HepG2 (cell line): ENCODE measurements at regions not wholly inside any gene's neighbourhood (a gene's known extent, or its start where the extent isn't known, plus 50 kb on each side); places are given as distances from the start of the nearest gene placed in this dataset.

Experiments
- ATAC-seq: fragments of 200-7000 bp; cut with Tn5 transposase; 3 replicates; pipeline ENCODE4 v1.9.1; 2020; ENCODE audit warnings: mild to moderate bottlenecking, moderate library complexity
- BruUV-seq: library from RNA; stranded (reverse); fragments of 400-500 nt; replicated peaks from 2 replicates; lab custom pipeline; 2021; lab: Mats Ljungman, UMichigan
- CTCF ChIA-PET: fragments of 300-600 bp; formaldehyde crosslinking; extraction: SDS; loops from one replicate; lab custom pipeline; 2021; ENCODE audit warnings: low total read pairs, inconsistent platforms, low intra/inter-chr PET ratio; lab: Yijun Ruan, JAX
- POLR2A ChIA-PET: fragments of 350-600 bp; sonication (Branson Sonifier 250); formaldehyde crosslinking; loops from one replicate; lab custom pipeline; 2020; ENCODE audit warnings: antibody characterized with exemption, inconsistent platforms; lab: Yijun Ruan, JAX
- DNase-seq: peaks from one replicate; pipeline ENCODE4 v3.0.0-alpha.2; 2015; ENCODE audit warnings: low spot score
- FAIRE-seq: peaks from 3 replicates; lab custom pipeline; 2011; peaks lifted over from hg19 to GRCh38; lab: Jason Lieb, UNC
- H2AFZ ChIP-seq: one replicate; pipeline ENCODE4 v1.6.1; 2011; ENCODE audit warnings: low read length, inconsistent platforms
- H3K27ac ChIP-seq: fragments of 300-600 bp; 3 replicates; pipeline ENCODE4 v1.8.0; 2011; ENCODE audit warnings: mixed run types, mild to moderate bottlenecking, mixed read lengths, low read length, inconsistent platforms; ENCODE audit not compliant: insufficient read depth; ENCODE audit errors: extremely low read length
- H3K27me3 ChIP-seq, 2 experiments: fragments of 200-600 bp in 1 of 2; 2 replicates in 1 of 2; 3 replicates in 1 of 2; pipeline versions ENCODE4 v1.6.0 to v1.8.0; 2011; ENCODE audit warnings: low read length in 2 of 2, mild to moderate bottlenecking in 2 of 2, moderate library complexity in 2 of 2, inconsistent platforms in 1 of 2; ENCODE audit not compliant: insufficient read depth in 2 of 2, control insufficient read depth in 1 of 2
- H3K36me3 ChIP-seq, 2 experiments: fragments of 200-600 bp in 1 of 2; replicated peaks in 1 of 2; 2 replicates in 1 of 2; 3 replicates in 1 of 2; pipeline versions ENCODE4 v1.5.1 to v1.8.0; 2011; ENCODE audit warnings: low read length in 2 of 2, inconsistent platforms in 1 of 2; ENCODE audit not compliant: insufficient read depth in 2 of 2, control insufficient read depth in 1 of 2
- H3K4me1 ChIP-seq: 2 replicates; pipeline ENCODE4 v1.5.1; 2012; ENCODE audit warnings: low read length, inconsistent platforms; ENCODE audit not compliant: insufficient read depth
- H3K4me2 ChIP-seq: 2 replicates; pipeline ENCODE4 v1.6.0; 2011; ENCODE audit warnings: low read depth, low read length, inconsistent platforms
- H3K4me3 ChIP-seq, 3 experiments: fragments of 200-600 bp in 1 of 3; sonication (generic), shearing (Covaris generic) in 1 of 3; replicated peaks in 1 of 3; 2 replicates each; pipeline ENCODE4 v1.5.1; 2011 to 2016; ENCODE audit warnings: low read length in 3 of 3, inconsistent platforms in 2 of 3, low read depth in 2 of 3, mild to moderate bottlenecking in 2 of 3, control low read depth in 1 of 3, mixed read lengths in 1 of 3; ENCODE audit not compliant: insufficient read depth in 1 of 3
- H3K79me2 ChIP-seq: one replicate; pipeline ENCODE4 v1.6.1; 2011; ENCODE audit warnings: low read length, inconsistent platforms; ENCODE audit not compliant: insufficient read depth
- H3K9ac ChIP-seq: 2 replicates; pipeline ENCODE4 v1.6.0; 2011; ENCODE audit warnings: mild to moderate bottlenecking, low read depth, low read length, inconsistent platforms; ENCODE audit not compliant: insufficient read depth
- H3K9me3 ChIP-seq: 2 replicates; pipeline ENCODE4 v1.5.1; 2012; ENCODE audit warnings: mild to moderate bottlenecking, low read length
- H4K20me1 ChIP-seq: 2 replicates; pipeline ENCODE4 v1.6.0; 2011; ENCODE audit warnings: inconsistent platforms, mild to moderate bottlenecking, low read length, moderate library complexity; ENCODE audit not compliant: insufficient read depth
- CAMTA2 ChIP-seq: sonication (generic); formaldehyde crosslinking; IDR thresholded peaks from 2 replicates; pipeline ENCODE4 v1.4.0; 2020; ENCODE audit warnings: mild to moderate bottlenecking, missing genetic modification reagents, borderline replicate concordance
- DZIP1 ChIP-seq: sonication (generic); formaldehyde crosslinking; IDR thresholded peaks from 2 replicates; pipeline ENCODE4 v1.5.0; 2020; ENCODE audit warnings: mild to moderate bottlenecking, missing genetic modification reagents
- FIP1L1 ChIP-seq: fragments of 200-400 bp; formaldehyde crosslinking; IDR thresholded peaks from 2 replicates; pipeline ENCODE4 v1.6.1; 2018; ENCODE audit warnings: low read depth, mild to moderate bottlenecking, low read length, moderate library complexity, borderline replicate concordance; ENCODE audit not compliant: insufficient read depth
- GABPA ChIP-seq, 2 experiments: IDR thresholded peaks; 2 replicates each; pipeline ENCODE4 v1.6.1; 2011 to 2016; ENCODE audit warnings: low read depth in 2 of 2, low read length in 1 of 2, missing biosample characterization in 1 of 2, missing genetic modification characterization in 1 of 2
- HNRNPH1 ChIP-seq: fragments of 200-400 bp; formaldehyde crosslinking; optimal IDR thresholded peaks from 2 replicates; pipeline ENCODE3; 2017; ENCODE audit warnings: mild to moderate bottlenecking, low read depth, low read length
- IRF1 ChIP-seq: sonication (generic); formaldehyde crosslinking; IDR thresholded peaks from 2 replicates; pipeline ENCODE4 v1.4.0; 2020; ENCODE audit warnings: low read depth, mild to moderate bottlenecking, missing genetic modification reagents
- SMC3 ChIP-seq: IDR thresholded peaks from 2 replicates; pipeline ENCODE4 v1.6.1; 2011; ENCODE audit warnings: low read length, improper control_type of control experiment
- ZBTB14 ChIP-seq: sonication (generic); formaldehyde crosslinking; IDR thresholded peaks from 2 replicates; pipeline ENCODE4 v1.4.0; 2020; ENCODE audit warnings: missing genetic modification reagents
- ZFX ChIP-seq: sonication (generic); formaldehyde crosslinking; IDR thresholded peaks from 2 replicates; pipeline ENCODE4 v1.4.0; 2020; ENCODE audit warnings: mild to moderate bottlenecking, low read depth, missing genetic modification reagents, moderate library complexity
- ZNF124 ChIP-seq: sonication (generic); formaldehyde crosslinking; IDR thresholded peaks from 2 replicates; pipeline ENCODE4 v1.4.0; 2020; ENCODE audit warnings: missing genetic modification reagents
- ZNF367 ChIP-seq: sonication (generic); formaldehyde crosslinking; IDR thresholded peaks from 2 replicates; pipeline ENCODE4 v1.4.0; 2020; ENCODE audit warnings: missing genetic modification reagents, borderline replicate concordance
- ZNF614 ChIP-seq: IDR thresholded peaks from 2 replicates; pipeline ENCODE4 v1.6.1; 2018; ENCODE audit warnings: missing biosample characterization, missing genetic modification reagents, inconsistent platforms, borderline replicate concordance
- ZNF615 ChIP-seq: sonication (generic); formaldehyde crosslinking; IDR thresholded peaks from 2 replicates; pipeline ENCODE4 v1.5.0; 2020; ENCODE audit warnings: mild to moderate bottlenecking, missing genetic modification reagents, borderline replicate concordance
- ZNF672 ChIP-seq: sonication (generic); formaldehyde crosslinking; IDR thresholded peaks from 2 replicates; pipeline ENCODE4 v1.8.1; 2022; ENCODE audit warnings: missing genetic modification reagents
- ZSCAN29 ChIP-seq: sonication (generic); formaldehyde crosslinking; conservative IDR thresholded peaks from 2 replicates; pipeline ENCODE4 v1.4.0; 2020; ENCODE audit warnings: mild to moderate bottlenecking, missing genetic modification reagents
- WGBS: methylation state at CpG from one replicate; pipeline ENCODE4 v1.1.6; 2017; ENCODE audit warnings: low lambda C conversion rate; 5-methylcytosine and 5-hydroxymethylcytosine counted together
- in situ Hi-C: cut with HindIII; loops from 2 replicates; pipeline ENCODE4 v1.10.0; 2017; ENCODE audit warnings: low pct_unique_long_range_greater_than_20kb; ENCODE audit not compliant: extremely low pct_ligation_motif_present
- intact Hi-C: fragments of 100-400 bp; cut with micrococcal nuclease; formaldehyde crosslinking; loops from one replicate; pipeline ENCODE4 v1.10.0; 2022; ENCODE audit not compliant: unreplicated experiment

GRCh38 chr14:96635850-96636249 is 133.7 kb downstream of the PAPOLA start:
- no peak overlapping the region for H2AFZ ChIP-seq
- ATAC-seq (no peak), DNase-seq (no peak), FAIRE-seq (no peak)
- no peaks in the 10 kb centered on the region for H4K20me1 ChIP-seq
- H3K79me2 ChIP-seq, result no peaks in the 10 kb centered on the region
- no peak overlapping the region for H3K4me3 ChIP-seq
- intact Hi-C loops (no loop called here), in situ Hi-C loops (no loop called here)
- H3K36me3 ChIP-seq, result no peaks in the 10 kb centered on the region
- BruUV-seq, result no TSS peak
- ChIA-PET POLR2A (no interaction called here), CTCF (no interaction called here)
- no peak overlapping the region for H3K27ac ChIP-seq
- TF ChIP-seq GABPA (IDR thresholded peaks at IDR 0.05; ENCODE audit: low read depth, low read length), result no peak
- TF ChIP-seq GABPA (CRISPR knock-in tag; IDR thresholded peaks at IDR 0.05; ENCODE audit: low read depth), result peak; percentile 19; the same call in 1 of the 2 replicates
- TF ChIP-seq ZBTB14 (CRISPR knock-in tag), result no peak
- H3K4me1 ChIP-seq, result no peaks in the 10 kb centered on the region
- H3K27me3 ChIP-seq, result peaks cover 0 to 13% of the 10 kb centered on the region in 2 experiments; a peak in 4 of 5 replicates
- WGBS, result 22% methylated on average over 4 of the region's 11 CpGs
- no peaks in the 10 kb centered on the region for H3K9me3 ChIP-seq
- H3K9ac ChIP-seq, result no peak overlapping the region
- H3K4me2 ChIP-seq, result no peak overlapping the region

- no peaks in the 10 kb centered on the region for H3K9me3 ChIP-seq
- intact Hi-C loops, result no loop called here
- no peaks in the 10 kb centered on the region for H3K79me2 ChIP-seq
- H2AFZ ChIP-seq, result no peak overlapping the region
- ChIA-PET CTCF (no interaction called here), POLR2A (no interaction called here)
- H3K27me3 ChIP-seq, result peaks cover 0 to 13% of the 10 kb centered on the region in 2 experiments; a peak in 3 of 5 replicates
- BruUV-seq, result no TSS peak
- H3K36me3 ChIP-seq, result no peaks in the 10 kb centered on the region
- DNase-seq (no peak), ATAC-seq (no peak), FAIRE-seq (no peak)
- no CpG with 5 or more reads among the region's 5 CpGs for WGBS
- H3K4me2 ChIP-seq, result no peak overlapping the region
- H4K20me1 ChIP-seq, result no peaks in the 10 kb centered on the region
- no peak overlapping the region for H3K9ac ChIP-seq
- no peak overlapping the region for H3K27ac ChIP-seq
- no peaks in the 10 kb centered on the region for H3K4me1 ChIP-seq
- in situ Hi-C loops, result no loop called here
- H3K4me3 ChIP-seq, result no peak overlapping the region
- no peak for TF ChIP-seq CAMTA2 (CRISPR knock-in tag)
- no peak for TF ChIP-seq ZFX (CRISPR knock-in tag)
- TF ChIP-seq ZNF672 (CRISPR knock-in tag), result no peak
- TF ChIP-seq ZNF614, result no peak
- TF ChIP-seq ZNF367 (CRISPR knock-in tag), result no peak
- no peak for TF ChIP-seq SMC3
- TF ChIP-seq FIP1L1, result no peak
- TF ChIP-seq ZNF615 (CRISPR knock-in tag), result no peak
- TF ChIP-seq ZNF124 (CRISPR knock-in tag), result no peak
- TF ChIP-seq DZIP1 (CRISPR knock-in tag), result no peak
- TF ChIP-seq IRF1 (CRISPR knock-in tag), result no peak
- no peak for TF ChIP-seq ZSCAN29
- no peak for TF ChIP-seq HNRNPH1
Observed at GRCh38 chr14:96637521-96637920, 135.3 kb downstream of the PAPOLA start.
